GM12878 (cell line): ENCODE measurements at regions not wholly inside any gene's neighbourhood (a gene's known extent, or its start where the extent isn't known, plus 50 kb on each side); places are given as distances from the start of the nearest gene placed in this dataset.

ENCODE experiments used
- CTCF ChIP-seq, 3 experiments: IDR thresholded peaks in 2 of 3; conservative IDR thresholded peaks in 1 of 3; 2 replicates each; pipeline ENCODE4 v1.5.1; 2011; ENCODE audit warnings: low read depth in 3 of 3, low read length in 3 of 3, mild to moderate bottlenecking in 3 of 3, control low read depth in 2 of 3, moderate library complexity in 2 of 3, inconsistent platforms in 1 of 3, mixed read lengths in 1 of 3; ENCODE audit not compliant: control insufficient read depth in 2 of 3, insufficient read depth in 1 of 3; ENCODE audit errors: extremely low read depth in 1 of 3
- NFIC ChIP-seq: IDR thresholded peaks from 2 replicates; pipeline ENCODE4 v1.6.1; 2012; ENCODE audit warnings: low read depth, mild to moderate bottlenecking, inconsistent platforms, low read length, moderate library complexity
- PRDM15 ChIP-seq: fragments of 450-650 bp; formaldehyde crosslinking; IDR thresholded peaks from 2 replicates; pipeline ENCODE4 v1.4.0; 2020; ENCODE audit warnings: mild to moderate bottlenecking, moderate library complexity
- RELB ChIP-seq: fragments of 450-650 bp; IDR thresholded peaks from 2 replicates; pipeline ENCODE4 v1.6.1; 2017; ENCODE audit warnings: low read depth, mild to moderate bottlenecking, moderate library complexity
- SRF ChIP-seq, 2 experiments: IDR thresholded peaks; 2 replicates each; pipeline ENCODE4 v1.6.1; 2011; ENCODE audit warnings: low read depth in 2 of 2, low read length in 2 of 2, mild to moderate bottlenecking in 1 of 2, moderate library complexity in 1 of 2
- ZNF217 ChIP-seq: fragments of 450-650 bp; IDR thresholded peaks from 2 replicates; pipeline ENCODE4 v1.6.1; 2017; ENCODE audit warnings: antibody characterized with exemption, mild to moderate bottlenecking

GRCh38 chr2:221853297-221853696 lies 281.2 kb upstream of the EPHA4 start (continued):
- no peak for TF ChIP-seq CTCF (IDR thresholded peaks at IDR 0.05 in 2 of 3, conservative IDR thresholded peaks at IDR 0.05 in 1 of 3; ENCODE audit: control insufficient read depth in 2 of 3, extremely low read depth in 1 of 3, insufficient read depth in 1 of 3, low read depth in 3 of 3, low read length in 3 of 3)
- TF ChIP-seq NFIC: no peak
- no peak for TF ChIP-seq ZNF217
- no peak for TF ChIP-seq RELB
- TF ChIP-seq PRDM15 (CRISPR knock-in tag): no peak
- no peak for TF ChIP-seq SRF (IDR thresholded peaks at IDR 0.05; ENCODE audit: low read depth in 2 of 2, low read length in 2 of 2)
